ENCODE measurements at regions not wholly inside any gene's neighbourhood (a gene's known extent, or its start where the extent isn't known, plus 50 kb on each side); places are given as distances from the start of the nearest gene placed in this dataset.
"Not testable (repeated sequence)": the region's sequence is repeated elsewhere in the genome, so short reads cannot be mapped to it uniquely, and the experiment has no call there.

- not testable (repeated sequence) for TF ChIP-seq CTCF, POLR2A (IDR thresholded peaks at IDR 0.05)
Measured at GRCh38 chr14:39589882-39590281, 157.6 kb upstream of the FBXO33 start.
